ENCODE measurements at regions not wholly inside any gene's neighbourhood (a gene's known extent, or its start where the extent isn't known, plus 50 kb on each side); places are given as distances from the start of the nearest gene placed in this dataset.

- no peak for TF ChIP-seq EZH2 (IDR thresholded peaks at IDR 0.05; ENCODE audit: borderline replicate concordance, insufficient read depth, low read depth, low read length, poor library complexity, severe bottlenecking)
- TF ChIP-seq CTCF (IDR thresholded peaks at IDR 0.05): no peak
Observed at GRCh38 chr4:23648854-23649596, 240.8 kb downstream of the PPARGC1A start.
